GM18873 (cell line): ENCODE measurements at regions not wholly inside any gene's neighbourhood (a gene's known extent, or its start where the extent isn't known, plus 50 kb on each side); places are given as distances from the start of the nearest gene placed in this dataset.

Source experiments
- ATAC-seq: cut with Tn5 transposase; IDR thresholded peaks from one replicate; pipeline ENCODE4 v1.9.1; 2021; ENCODE audit warnings: mild to moderate bottlenecking, moderate library complexity, moderate number of reproducible peaks; ENCODE audit not compliant: unreplicated experiment, low FRiP score

GRCh38 chr5:153084511-153084910 lies 406.0 kb upstream of the GRIA1 start:
- ATAC-seq: no peak

- no peak for ATAC-seq
Observed at GRCh38 chr5:153086486-153086885, 404.0 kb upstream of the GRIA1 start.

- ATAC-seq: no peak
Observed at GRCh38 chr5:153088538-153088937, 401.9 kb upstream of the GRIA1 start.

GRCh38 chr5:153094333-153094732 lies 396.1 kb upstream of the GRIA1 start:
- ATAC-seq: no peak

- no peak for ATAC-seq
Observed at GRCh38 chr5:153096381-153096780, 394.1 kb upstream of the GRIA1 start.

GRCh38 chr5:153099328-153099727 lies 391.1 kb upstream of the GRIA1 start:
- ATAC-seq: no peak

- ATAC-seq: no peak
Observed at GRCh38 chr5:153101235-153102180, 389.0 kb upstream of the GRIA1 start.

GRCh38 chr5:153116916-153117315 lies 373.6 kb upstream of the GRIA1 start:
- ATAC-seq: no peak

GRCh38 chr5:153118018-153118417 lies 372.5 kb upstream of the GRIA1 start:
- ATAC-seq: no peak

- ATAC-seq: no peak
Observed at GRCh38 chr5:153122403-153122802, 368.1 kb upstream of the GRIA1 start.

- ATAC-seq: no peak
Observed at GRCh38 chr5:153130296-153130695, 360.2 kb upstream of the GRIA1 start.

- ATAC-seq: no peak
Observed at GRCh38 chr5:153135411-153135810, 355.1 kb upstream of the GRIA1 start.

- ATAC-seq: no peak
Observed at GRCh38 chr5:153136910-153137614, 353.4 kb upstream of the GRIA1 start.

GRCh38 chr5:153147891-153148623 lies 342.4 kb upstream of the GRIA1 start:
- ATAC-seq: no peak

GRCh38 chr5:153148624-153148976 lies 341.9 kb upstream of the GRIA1 start:
- ATAC-seq: no peak

- ATAC-seq: no peak
Observed at GRCh38 chr5:153151558-153151957, 338.9 kb upstream of the GRIA1 start.

- no peak for ATAC-seq
Observed at GRCh38 chr5:153153086-153153485, 337.4 kb upstream of the GRIA1 start.

- ATAC-seq: no peak
Observed at GRCh38 chr5:153157156-153157555, 333.3 kb upstream of the GRIA1 start.

- ATAC-seq: no peak
Observed at GRCh38 chr5:153158608-153159007, 331.9 kb upstream of the GRIA1 start.

GRCh38 chr5:153159616-153160015 lies 330.9 kb upstream of the GRIA1 start:
- ATAC-seq: no peak

- no peak for ATAC-seq
Observed at GRCh38 chr5:153168241-153168640, 322.2 kb upstream of the GRIA1 start.
